GM18861 (cell line): ENCODE measurements at regions not wholly inside any gene's neighbourhood (a gene's known extent, or its start where the extent isn't known, plus 50 kb on each side); places are given as distances from the start of the nearest gene placed in this dataset.

ENCODE experiments used
- ATAC-seq: cut with Tn5 transposase; IDR thresholded peaks from one replicate; pipeline ENCODE4 v1.9.1; 2021; ENCODE audit not compliant: unreplicated experiment

- no peak for ATAC-seq
Observed at GRCh38 chr21:35652196-35652595, 408.1 kb downstream of the SETD4 start.

DNA sequence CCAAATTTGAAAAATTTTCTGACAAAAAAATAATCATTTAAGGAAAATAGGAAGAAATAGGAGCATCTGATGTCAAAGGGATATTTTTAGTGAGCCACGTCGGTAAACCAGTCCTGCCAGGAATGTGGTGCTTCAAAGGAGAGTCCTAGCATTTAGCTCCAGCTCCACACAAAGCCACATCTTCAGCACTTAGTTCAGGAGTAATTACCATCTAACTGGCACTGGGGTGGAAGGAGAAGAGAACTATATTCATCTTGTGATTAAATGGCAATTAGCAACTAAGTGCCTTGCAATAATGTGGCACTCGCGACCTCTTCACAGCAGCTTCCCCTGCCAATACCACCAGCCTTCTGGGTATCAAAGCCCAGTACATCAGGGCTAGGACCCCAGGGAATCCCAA, 409.1 kb downstream of the SETD4 start:
- ATAC-seq: no peak

GRCh38 chr21:35649186-35649585, 411.1 kb downstream of the SETD4 start:
- ATAC-seq: no peak

DNA sequence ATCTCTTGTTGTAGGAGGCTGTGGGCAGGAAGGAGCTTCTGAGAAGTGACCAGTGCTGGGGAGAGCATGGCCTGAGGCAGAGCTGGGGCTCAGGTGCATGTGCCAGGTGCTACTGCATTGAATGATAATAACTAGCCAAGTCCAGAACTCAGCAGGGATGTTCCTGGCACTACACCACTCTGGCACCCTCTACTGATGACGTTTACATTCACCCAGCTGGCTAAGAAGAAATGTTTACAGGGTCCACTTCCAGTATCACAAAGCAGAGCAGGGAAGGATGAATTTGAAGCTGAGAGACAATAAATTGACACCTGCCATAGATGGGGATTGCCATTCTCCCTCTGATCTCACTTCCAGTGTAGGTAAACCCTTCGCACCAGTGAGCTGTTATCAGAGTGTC, 411.8 kb downstream of the SETD4 start:
- ATAC-seq: no peak

DNA sequence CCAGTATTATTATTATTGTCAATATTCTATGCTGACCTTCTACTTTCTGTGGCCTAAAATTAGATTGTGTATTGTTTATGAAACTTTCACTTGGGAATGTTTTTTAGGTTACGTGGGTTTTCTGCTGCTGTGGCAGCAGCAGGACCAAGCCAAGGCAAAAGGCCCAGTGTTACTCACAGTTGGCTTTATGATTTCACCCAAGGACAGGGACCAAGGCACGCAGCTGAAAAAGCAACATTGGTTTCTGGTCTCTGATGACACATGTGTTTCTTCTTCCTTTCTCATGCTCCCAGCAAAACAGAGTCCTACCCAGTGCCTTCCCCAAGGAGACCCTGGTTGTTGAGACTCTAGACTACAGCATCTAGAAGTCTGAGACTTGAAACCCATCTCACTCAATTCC, 413.7 kb downstream of the SETD4 start:
- no peak for ATAC-seq

DNA sequence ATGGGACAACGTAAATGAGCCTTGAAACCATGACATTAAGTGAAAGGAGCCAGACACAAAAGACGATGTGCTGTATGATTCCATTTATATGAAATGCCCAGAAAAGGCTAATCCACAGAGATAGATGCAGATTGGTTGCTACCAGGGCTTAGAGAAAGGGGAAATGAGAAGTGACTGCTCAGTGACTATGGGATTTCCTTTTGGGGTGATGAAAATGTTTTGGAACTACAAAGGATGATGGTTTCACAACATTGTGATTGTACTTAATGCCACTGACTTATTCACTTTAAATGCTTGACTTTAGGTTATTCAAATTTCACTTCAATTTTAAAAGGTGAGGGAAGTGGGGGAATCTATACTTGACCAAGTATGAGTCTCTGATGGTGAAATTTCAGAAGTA, 414.3 kb downstream of the SETD4 start:
- no peak for ATAC-seq

GRCh38 chr21:35644523-35644922, 415.8 kb downstream of the SETD4 start:
- ATAC-seq: no peak

DNA sequence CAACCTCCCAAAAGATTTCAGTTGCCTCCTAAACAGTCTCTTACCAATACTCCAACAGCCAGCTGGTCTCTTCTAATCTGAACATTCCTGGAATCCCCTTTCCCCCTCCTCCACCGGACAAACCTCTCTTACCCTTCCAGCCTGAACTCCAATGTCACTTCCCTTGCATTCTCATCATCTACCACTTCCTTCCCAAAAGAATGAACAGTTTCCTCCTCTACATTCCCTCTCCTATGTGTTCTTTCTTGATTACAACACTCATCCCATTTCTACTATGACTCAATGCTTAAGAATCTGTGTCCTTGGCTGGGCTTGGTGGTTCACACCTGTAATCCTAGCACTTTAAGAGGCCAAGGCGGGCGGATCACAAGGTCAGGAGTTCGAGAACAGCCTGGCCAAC, 417.1 kb downstream of the SETD4 start:
- ATAC-seq: no peak

DNA sequence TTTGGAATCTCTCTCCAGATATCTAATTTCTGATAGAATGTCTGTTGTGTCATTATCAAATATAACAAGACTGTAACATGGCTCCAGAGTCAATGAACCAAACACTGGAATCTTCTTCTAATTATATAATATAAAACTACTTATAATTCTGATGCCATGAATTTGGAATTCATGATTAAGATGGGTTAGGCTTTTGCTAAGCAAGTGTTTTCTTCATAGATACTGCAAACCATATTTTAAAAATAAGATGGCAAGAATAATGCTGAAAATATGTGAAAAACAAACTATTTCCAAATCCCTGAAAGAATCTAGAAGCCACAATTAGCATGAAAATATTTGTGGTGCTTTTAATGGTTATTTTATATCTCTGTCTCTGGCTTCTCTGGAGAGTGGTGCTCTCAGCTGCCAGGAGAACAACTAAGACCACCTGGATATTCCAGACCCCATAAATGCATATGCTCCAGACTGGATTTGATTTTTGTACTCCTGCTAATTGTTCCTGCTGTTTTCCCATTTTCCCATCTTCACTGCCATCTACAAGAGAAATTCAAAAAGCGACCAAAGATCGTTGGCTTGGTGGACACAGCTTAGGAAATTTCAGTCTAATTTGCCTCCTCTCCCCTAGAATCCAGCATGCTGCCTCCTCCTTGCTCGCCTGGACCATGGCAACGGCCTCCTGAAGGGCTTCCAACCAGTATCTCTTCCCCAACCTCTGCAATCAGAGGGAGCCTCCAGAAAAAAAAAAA, 418.9 kb downstream of the SETD4 start:
- ATAC-seq: no peak

DNA sequence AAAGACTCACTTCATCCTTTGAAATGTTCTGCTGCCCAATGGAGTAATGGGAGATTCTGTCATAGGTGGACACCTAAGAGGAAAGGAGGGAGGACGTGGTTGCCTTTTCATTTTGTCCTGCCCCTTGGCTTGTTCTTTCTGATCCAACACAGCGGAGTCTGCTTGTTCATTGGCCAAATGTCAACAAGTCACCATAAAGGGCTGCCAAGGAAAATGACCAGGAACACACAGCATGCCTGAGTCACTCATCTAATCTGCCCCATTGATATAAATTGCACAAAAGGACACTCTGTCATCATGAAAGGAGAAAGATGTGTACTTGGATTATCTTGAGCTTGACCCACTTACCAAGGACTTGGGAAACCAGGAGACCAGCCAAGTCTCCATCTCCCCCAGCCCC, 422.9 kb downstream of the SETD4 start:
- no peak for ATAC-seq

DNA sequence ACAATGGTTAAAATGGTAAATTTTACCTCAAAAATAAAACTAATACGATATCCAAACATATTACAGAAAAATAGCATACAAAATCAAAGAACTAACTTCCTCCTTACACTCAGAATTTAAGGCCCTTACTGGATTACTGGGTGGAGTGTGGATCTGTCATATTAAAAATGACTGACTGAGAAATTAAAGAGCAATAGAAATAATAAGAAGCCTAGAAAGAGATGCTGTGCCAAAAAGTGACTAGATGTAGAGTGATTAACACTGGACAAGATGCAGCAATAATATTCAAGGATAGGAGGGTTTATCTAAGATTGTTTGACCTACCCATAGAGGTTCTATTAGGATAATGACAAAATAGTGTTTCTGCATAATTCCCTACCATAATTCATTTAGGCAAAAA, 424.3 kb downstream of the SETD4 start:
- no peak for ATAC-seq

DNA sequence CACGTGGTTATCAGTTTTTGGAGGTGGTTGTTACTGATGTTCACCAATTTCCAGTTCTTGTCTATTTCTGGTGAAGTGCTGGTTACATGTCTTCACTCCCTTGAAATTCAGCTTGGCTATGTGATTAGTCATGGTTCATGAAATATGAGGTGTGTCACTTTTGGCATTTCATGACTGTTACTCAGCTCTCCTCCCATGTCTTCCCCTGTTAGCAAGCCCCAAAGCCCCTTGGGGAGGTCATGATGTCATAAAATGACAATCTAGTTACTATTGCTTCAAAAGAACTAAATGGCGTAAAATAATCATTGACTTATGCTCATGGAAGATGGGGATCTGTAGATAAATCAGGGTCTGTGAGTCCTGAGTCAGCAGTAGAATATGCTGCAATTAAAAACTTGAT, 425.1 kb downstream of the SETD4 start:
- no peak for ATAC-seq

DNA sequence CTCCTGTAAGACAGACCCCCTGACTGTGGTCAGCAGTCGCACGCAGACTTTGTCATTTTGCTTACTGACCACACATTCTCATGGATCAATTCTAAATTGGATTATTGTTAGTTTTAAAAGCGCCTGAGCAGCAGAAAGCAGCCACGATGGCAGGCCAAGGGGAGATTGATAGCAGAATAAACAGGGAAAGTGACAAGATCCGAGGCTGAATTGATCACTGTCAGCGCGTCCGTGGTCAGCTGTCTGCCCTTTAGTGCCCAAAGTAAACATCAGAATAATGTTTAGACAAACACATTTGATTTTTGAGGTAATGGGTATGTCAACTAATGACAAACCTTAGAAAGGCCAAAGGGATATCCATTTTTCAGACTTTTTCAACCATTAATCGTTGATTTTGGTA, 426.8 kb downstream of the SETD4 start:
- no peak for ATAC-seq

GRCh38 chr21:35632711-35633110, 427.6 kb downstream of the SETD4 start:
- no peak for ATAC-seq

GRCh38 chr21:35628316-35628715, 432.0 kb downstream of the SETD4 start:
- no peak for ATAC-seq

DNA sequence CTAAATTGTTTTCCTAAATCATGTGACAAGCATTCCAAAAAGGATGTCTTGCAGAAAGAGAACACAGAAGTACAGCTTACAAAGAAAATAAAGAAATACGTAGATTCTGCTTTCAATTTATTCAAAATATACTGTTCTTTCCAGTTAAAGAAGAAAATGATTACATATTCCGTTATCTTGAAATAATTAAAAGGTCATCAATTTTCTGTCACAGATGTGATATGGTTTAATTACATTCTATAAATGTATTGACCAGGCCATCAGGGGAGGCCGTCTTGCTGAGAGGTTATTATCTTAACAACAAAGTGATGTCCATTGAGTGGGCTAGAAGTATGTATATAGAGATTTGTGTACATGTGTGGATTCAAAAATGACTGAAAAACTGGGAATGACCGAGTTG, 432.9 kb downstream of the SETD4 start:
- no peak for ATAC-seq

GRCh38 chr21:35625576-35625975, 434.8 kb downstream of the SETD4 start:
- no peak for ATAC-seq

DNA sequence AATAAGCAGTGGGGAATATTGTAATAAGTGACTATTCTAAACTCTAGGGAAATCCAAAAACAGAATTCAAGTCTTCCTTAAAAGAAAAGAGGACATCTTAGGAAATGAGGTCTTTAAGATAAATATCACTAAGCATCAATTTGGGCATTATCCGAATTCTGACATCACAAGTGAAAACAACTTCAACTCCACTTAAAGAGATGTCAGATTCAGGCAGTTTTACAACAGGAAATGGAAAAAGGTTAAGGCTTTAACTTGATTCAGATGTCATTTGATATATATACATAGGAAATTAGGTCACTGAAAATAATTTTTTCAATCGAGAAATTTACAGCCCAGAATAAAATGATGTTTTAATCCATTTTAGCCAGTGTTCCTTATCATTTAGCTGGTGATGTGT, 435.4 kb downstream of the SETD4 start:
- no peak for ATAC-seq

GRCh38 chr21:35622612-35623011, 437.7 kb downstream of the SETD4 start:
- ATAC-seq: no peak

- no peak for ATAC-seq
Observed at GRCh38 chr21:35619184-35619583, 441.1 kb downstream of the SETD4 start.

- no peak for ATAC-seq
Observed at GRCh38 chr21:35617491-35617890, 442.8 kb downstream of the SETD4 start.

GRCh38 chr21:35616090-35616489, 444.2 kb downstream of the SETD4 start:
- ATAC-seq: no peak

DNA sequence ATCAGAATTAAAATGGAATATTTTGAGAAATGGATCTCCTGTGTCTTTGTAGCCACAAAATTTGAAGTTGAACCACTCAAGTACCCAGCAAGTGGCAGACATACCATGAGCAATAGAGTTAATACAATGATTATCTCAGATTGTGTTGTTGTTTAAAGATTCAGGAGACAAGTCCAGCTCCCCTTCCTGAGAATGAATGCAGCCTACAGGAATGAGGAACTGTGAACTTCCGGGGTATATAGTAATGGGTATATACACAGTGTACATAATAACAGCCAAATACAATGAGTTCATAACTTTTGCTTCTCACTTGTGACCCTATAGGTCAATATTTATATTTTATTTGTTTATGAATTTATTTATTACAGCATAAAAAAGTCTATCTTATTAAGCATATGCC, 445.0 kb downstream of the SETD4 start:
- ATAC-seq: no peak
